ENCODE measurements at regions not wholly inside any gene's neighbourhood (a gene's known extent, or its start where the extent isn't known, plus 50 kb on each side); places are given as distances from the start of the nearest gene placed in this dataset.

- H3K9ac ChIP-seq (ENCODE audit: insufficient read depth, low read length, poor library complexity, severe bottlenecking), result no peak overlapping the region
- H3K4me2 ChIP-seq (replicated peaks; ENCODE audit: extremely low read depth, low read length, poor library complexity, severe bottlenecking), result no peak overlapping the region
- no CpG with 5 or more reads among the region's 1 CpG for WGBS (ENCODE audit: insufficient coverage)
- no peak overlapping the region for H3K4me3 ChIP-seq (replicated peaks in 1 of 3; ENCODE audit: low read depth in 2 of 3, low read length in 3 of 3)
- no peaks in the 10 kb centered on the region for H4K20me1 ChIP-seq (ENCODE audit: insufficient read depth, low read length)
- peaks cover 7 to 9% of the 10 kb centered on the region in 2 donors for H3K9me3 ChIP-seq (replicated peaks in 1 of 2; ENCODE audit: control insufficient read depth in 1 of 2, insufficient read depth in 1 of 2, low read length in 2 of 2)
- H3K9me3 Mint-ChIP-seq, result peaks cover 0 to 10% (median 2%) of the 10 kb centered on the region in 7 donors
- H3K27ac Mint-ChIP-seq, result no peak overlapping the region
- no peak for DNase-seq
- no peaks in the 10 kb centered on the region for H3K36me3 ChIP-seq (replicated peaks in 1 of 2; ENCODE audit: control insufficient read depth in 1 of 2, insufficient read depth in 2 of 2, low read length in 2 of 2)
- H2AFZ ChIP-seq (ENCODE audit: insufficient read depth, low read depth, low read length, poor library complexity, severe bottlenecking), result no peak overlapping the region
- peaks cover 0 to 1% (median 0%) of the 10 kb centered on the region in 3 donors for H3K27me3 Mint-ChIP-seq (ENCODE audit: low read depth in 3 of 3)
- no peaks in the 10 kb centered on the region for H3K4me1 ChIP-seq (ENCODE audit: control insufficient read depth in 1 of 2, insufficient read depth in 2 of 2, low read length in 2 of 2)
- H3K36me3 Mint-ChIP-seq, result no peaks in the 10 kb centered on the region
- H3K27ac ChIP-seq (ENCODE audit: low read depth in 1 of 2, low read length in 2 of 2), result no peak overlapping the region
- no peak overlapping the region for H3K4me3 Mint-ChIP-seq
- no peaks in the 10 kb centered on the region for H3K4me1 Mint-ChIP-seq
- intact Hi-C loops (cut with micrococcal nuclease), result no loop called here
- H3K27me3 ChIP-seq (ENCODE audit: control insufficient read depth in 2 of 2, insufficient read depth in 2 of 2, low read length in 2 of 2), result no peaks in the 10 kb centered on the region
- no peak for TF ChIP-seq CTCF (IDR thresholded peaks at IDR 0.05)
- H3K79me2 ChIP-seq (ENCODE audit: insufficient read depth, low read length), result no peaks in the 10 kb centered on the region
Measured at GRCh38 chr13:81197483-81197882, 856.6 kb upstream of the SPRY2 start.

DNA sequence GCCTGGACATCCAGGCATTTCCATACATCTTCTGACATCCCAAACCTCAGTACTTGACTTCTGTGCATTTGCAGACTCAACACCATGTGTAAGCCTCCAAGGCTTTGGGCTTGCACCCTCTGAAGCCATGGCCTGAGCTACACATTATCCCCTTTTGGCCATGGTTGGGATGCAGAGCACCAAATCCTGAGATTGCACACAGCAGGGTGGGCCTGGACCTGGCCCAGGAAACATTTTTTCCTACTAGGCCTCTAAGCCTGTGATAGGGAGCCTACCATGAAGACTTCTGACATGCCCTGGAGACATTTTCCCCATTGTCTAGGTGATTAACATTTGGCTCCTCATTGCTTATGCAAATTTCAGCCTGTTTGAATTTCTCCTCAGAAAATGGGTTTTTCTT is 853.4 kb upstream of the SPRY2 start:
- H3K9me3 Mint-ChIP-seq, result peaks cover 0 to 7% (median 4%) of the 10 kb centered on the region in 7 donors
- peaks cover 7% of the 10 kb centered on the region in 2 donors for H3K9me3 ChIP-seq (replicated peaks in 1 of 2; ENCODE audit: control insufficient read depth in 1 of 2, insufficient read depth in 1 of 2, low read length in 2 of 2)
- no peak for DNase-seq
- H3K79me2 ChIP-seq (ENCODE audit: insufficient read depth, low read length), result no peaks in the 10 kb centered on the region
- H3K4me1 Mint-ChIP-seq, result no peaks in the 10 kb centered on the region
- no peak overlapping the region for H3K4me2 ChIP-seq (replicated peaks; ENCODE audit: extremely low read depth, low read length, poor library complexity, severe bottlenecking)
- no peak for TF ChIP-seq CTCF (IDR thresholded peaks at IDR 0.05)
- H3K27me3 ChIP-seq (ENCODE audit: control insufficient read depth in 2 of 2, insufficient read depth in 2 of 2, low read length in 2 of 2), result no peaks in the 10 kb centered on the region
- H3K4me3 Mint-ChIP-seq, result no peak overlapping the region
- no peaks in the 10 kb centered on the region for H3K36me3 Mint-ChIP-seq
- no peaks in the 10 kb centered on the region for H3K36me3 ChIP-seq (replicated peaks in 1 of 2; ENCODE audit: control insufficient read depth in 1 of 2, insufficient read depth in 2 of 2, low read length in 2 of 2)
- no peaks in the 10 kb centered on the region for H4K20me1 ChIP-seq (ENCODE audit: insufficient read depth, low read length)
- intact Hi-C loops (cut with micrococcal nuclease), result no loop called here
- H3K4me3 ChIP-seq (replicated peaks in 1 of 3; ENCODE audit: low read depth in 2 of 3, low read length in 3 of 3), result no peak overlapping the region
- no peaks in the 10 kb centered on the region for H3K4me1 ChIP-seq (ENCODE audit: control insufficient read depth in 1 of 2, insufficient read depth in 2 of 2, low read length in 2 of 2)
- no peak overlapping the region for H3K27ac Mint-ChIP-seq
- H3K9ac ChIP-seq (ENCODE audit: insufficient read depth, low read length, poor library complexity, severe bottlenecking), result no peak overlapping the region
- H3K27ac ChIP-seq (ENCODE audit: low read depth in 1 of 2, low read length in 2 of 2), result no peak overlapping the region
- peaks cover 0 to 1% (median 0%) of the 10 kb centered on the region in 3 donors for H3K27me3 Mint-ChIP-seq (ENCODE audit: low read depth in 3 of 3)
- no peak overlapping the region for H2AFZ ChIP-seq (ENCODE audit: insufficient read depth, low read depth, low read length, poor library complexity, severe bottlenecking)

Data from CD14-positive monocyte (primary cell).